ENCODE measurements at regions not wholly inside any gene's neighbourhood (a gene's known extent, or its start where the extent isn't known, plus 50 kb on each side); places are given as distances from the start of the nearest gene placed in this dataset.

DNA sequence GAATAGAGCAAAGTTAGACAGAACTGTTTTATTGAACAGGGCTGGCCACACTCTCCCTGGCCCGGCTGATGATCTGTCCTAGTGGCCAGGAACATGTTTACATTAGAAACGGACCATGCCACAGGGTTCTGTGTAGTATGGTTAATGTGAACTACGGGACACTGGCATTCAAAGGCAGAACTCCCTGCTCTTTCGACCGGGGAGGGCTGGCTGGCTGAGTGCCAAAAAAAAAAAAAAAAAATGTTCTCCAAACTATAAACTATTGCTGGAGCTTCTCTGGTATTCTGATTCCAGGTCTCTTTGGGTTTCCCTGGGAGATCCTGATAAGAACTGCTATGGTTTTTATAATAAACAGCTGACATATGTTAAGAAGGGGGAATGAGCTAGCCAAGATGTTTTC, 1262.6 kb upstream of the SORCS1 start:
- in situ Hi-C loops (cut with MboI; ENCODE audit: low pct_unique_long_range_greater_than_20kb, low sequenced_read_pairs, unreplicated experiment), result no loop called here
- TF ChIP-seq, protein P1, sequence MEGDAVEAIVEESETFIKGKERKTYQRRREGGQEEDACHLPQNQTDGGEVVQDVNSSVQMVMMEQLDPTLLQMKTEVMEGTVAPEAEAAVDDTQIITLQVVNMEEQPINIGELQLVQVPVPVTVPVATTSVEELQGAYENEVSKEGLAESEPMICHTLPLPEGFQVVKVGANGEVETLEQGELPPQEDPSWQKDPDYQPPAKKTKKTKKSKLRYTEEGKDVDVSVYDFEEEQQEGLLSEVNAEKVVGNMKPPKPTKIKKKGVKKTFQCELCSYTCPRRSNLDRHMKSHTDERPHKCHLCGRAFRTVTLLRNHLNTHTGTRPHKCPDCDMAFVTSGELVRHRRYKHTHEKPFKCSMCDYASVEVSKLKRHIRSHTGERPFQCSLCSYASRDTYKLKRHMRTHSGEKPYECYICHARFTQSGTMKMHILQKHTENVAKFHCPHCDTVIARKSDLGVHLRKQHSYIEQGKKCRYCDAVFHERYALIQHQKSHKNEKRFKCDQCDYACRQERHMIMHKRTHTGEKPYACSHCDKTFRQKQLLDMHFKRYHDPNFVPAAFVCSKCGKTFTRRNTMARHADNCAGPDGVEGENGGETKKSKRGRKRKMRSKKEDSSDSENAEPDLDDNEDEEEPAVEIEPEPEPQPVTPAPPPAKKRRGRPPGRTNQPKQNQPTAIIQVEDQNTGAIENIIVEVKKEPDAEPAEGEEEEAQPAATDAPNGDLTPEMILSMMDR (IDR thresholded peaks at IDR 0.05; ENCODE audit: extremely low read depth, insufficient read depth, missing control alignments), result no peak
- no peak for DNase-seq (ENCODE audit: low spot score)

- DNase-seq (ENCODE audit: low spot score), result no peak
- in situ Hi-C loops (cut with MboI; ENCODE audit: low pct_unique_long_range_greater_than_20kb, low sequenced_read_pairs, unreplicated experiment), result no loop called here
- TF ChIP-seq, protein P1 (IDR thresholded peaks at IDR 0.05; ENCODE audit: extremely low read depth, insufficient read depth, missing control alignments), result no peak
Observed at GRCh38 chr10:108425283-108425964, 1260.9 kb upstream of the SORCS1 start.

DNA sequence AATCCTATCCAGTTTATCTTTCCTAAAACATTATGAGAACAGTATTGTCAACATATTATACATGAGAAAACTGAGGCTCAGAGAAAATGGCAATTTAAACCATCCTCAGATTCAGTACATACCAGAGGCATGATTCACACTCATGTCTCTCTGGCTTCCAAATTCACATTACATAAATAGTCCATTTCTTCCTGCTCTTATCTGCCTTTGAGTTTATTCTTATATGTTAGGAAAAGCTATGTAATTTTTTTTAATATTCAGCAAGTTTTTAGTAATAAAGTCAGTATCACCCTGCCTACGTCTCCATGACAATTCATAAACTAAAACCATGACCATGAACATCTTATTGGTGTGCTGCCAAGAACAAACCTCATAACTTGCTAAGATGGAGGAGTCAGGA, 1260.2 kb upstream of the SORCS1 start:
- DNase-seq (ENCODE audit: low spot score), result no peak
- TF ChIP-seq, protein P1 (IDR thresholded peaks at IDR 0.05; ENCODE audit: extremely low read depth, insufficient read depth, missing control alignments), result no peak
- in situ Hi-C loops (cut with MboI; ENCODE audit: low pct_unique_long_range_greater_than_20kb, low sequenced_read_pairs, unreplicated experiment), result no loop called here

DNA sequence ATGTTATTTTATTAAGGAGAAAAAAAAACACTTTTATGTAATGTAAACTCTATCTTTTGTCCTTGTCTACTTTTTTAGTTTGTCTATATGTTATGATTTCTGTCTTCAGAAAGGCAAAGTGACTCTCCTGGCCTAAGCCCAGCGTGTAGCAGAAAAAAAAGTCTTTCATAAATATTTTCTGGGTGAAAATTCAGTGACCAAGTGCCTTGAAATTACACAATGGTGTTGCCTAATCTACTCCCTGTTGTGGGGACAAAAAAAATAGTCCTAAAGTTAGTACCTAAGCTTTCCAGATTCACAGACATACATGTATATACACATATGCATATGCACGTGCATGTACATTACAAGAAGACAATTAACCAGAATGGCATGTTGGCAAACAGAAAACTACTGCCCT, 1257.8 kb upstream of the SORCS1 start:
- no peak for DNase-seq (ENCODE audit: low spot score)
- in situ Hi-C loops (cut with MboI; ENCODE audit: low pct_unique_long_range_greater_than_20kb, low sequenced_read_pairs, unreplicated experiment), result no loop called here
- TF ChIP-seq, protein P1 (IDR thresholded peaks at IDR 0.05; ENCODE audit: extremely low read depth, insufficient read depth, missing control alignments), result no peak

- no peak for DNase-seq (ENCODE audit: low spot score)
- in situ Hi-C loops (cut with MboI; ENCODE audit: low pct_unique_long_range_greater_than_20kb, low sequenced_read_pairs, unreplicated experiment), result no loop called here
- TF ChIP-seq, protein P1 (IDR thresholded peaks at IDR 0.05; ENCODE audit: extremely low read depth, insufficient read depth, missing control alignments), result no peak
Observed at GRCh38 chr10:108421266-108421665, 1256.8 kb upstream of the SORCS1 start.

DNA sequence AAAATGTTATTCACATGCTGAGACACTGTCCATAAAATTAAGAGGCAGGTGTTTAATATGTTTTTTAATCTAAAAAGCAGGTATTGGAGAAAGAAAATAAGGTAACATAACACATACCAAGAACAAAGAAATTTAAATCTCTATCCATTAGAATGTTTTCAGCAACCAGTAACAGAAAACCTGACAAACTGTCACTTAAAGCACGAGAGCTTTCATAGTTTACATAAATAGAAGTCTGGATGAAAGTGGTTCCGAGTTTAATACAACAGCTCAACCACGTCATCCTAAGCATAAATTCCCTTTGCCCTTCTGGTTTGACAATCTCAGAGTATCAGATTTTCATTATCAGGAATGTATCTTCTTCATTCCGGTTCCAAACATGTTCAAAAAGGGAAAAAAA, 1249.4 kb upstream of the SORCS1 start:
- in situ Hi-C loops (cut with MboI; ENCODE audit: low pct_unique_long_range_greater_than_20kb, low sequenced_read_pairs, unreplicated experiment), result no loop called here
- TF ChIP-seq, protein P1 (IDR thresholded peaks at IDR 0.05; ENCODE audit: extremely low read depth, insufficient read depth, missing control alignments), result no peak
- DNase-seq (ENCODE audit: low spot score), result no peak
